ENCODE measurements at regions not wholly inside any gene's neighbourhood (a gene's known extent, or its start where the extent isn't known, plus 50 kb on each side); places are given as distances from the start of the nearest gene placed in this dataset.

GRCh38 chr6:74128536-74128935 is 432.5 kb downstream of the CD109 start:
- TF ChIP-seq BACH1 (tag; IDR thresholded peaks at IDR 0.05) (no peak), NR1H2 (CRISPR knock-in tag; IDR thresholded peaks at IDR 0.05) (no peak), SETDB1 (IDR thresholded peaks at IDR 0.05; ENCODE audit: low read length) (no peak), POLR2H (tag; IDR thresholded peaks at IDR 0.05; ENCODE audit: low read depth) (no peak), PHF8 (IDR thresholded peaks at IDR 0.05; ENCODE audit: borderline replicate concordance, low read length) (no peak), GATAD2B (IDR thresholded peaks at IDR 0.05; ENCODE audit: borderline replicate concordance) (no peak), ZNF76 (CRISPR knock-in tag; IDR thresholded peaks at IDR 0.05; ENCODE audit: borderline replicate concordance) (no peak), BCLAF1 (IDR thresholded peaks at IDR 0.05; ENCODE audit: borderline replicate concordance in 1 of 2, control insufficient read depth in 1 of 2, low read depth in 2 of 2, low read length in 1 of 2) (no peak)

Measured in K562 (cell line).